A673 (cell line): ENCODE measurements at regions not wholly inside any gene's neighbourhood (a gene's known extent, or its start where the extent isn't known, plus 50 kb on each side); places are given as distances from the start of the nearest gene placed in this dataset.

Experiments
- BruUV-seq: library from RNA; stranded (reverse); fragments of 400-500 nt; replicated peaks from 2 replicates; lab custom pipeline; 2021; lab: Mats Ljungman, UMichigan
- CTCF ChIA-PET: fragments of 300-600 bp; sonication (Branson Sonifier 250); formaldehyde crosslinking; loops from one replicate; lab custom pipeline; 2022; ENCODE audit warnings: antibody characterized with exemption; lab: Charles Lee
- POLR2A ChIA-PET: fragments of 300-600 bp; sonication (Branson Sonifier 250); formaldehyde crosslinking; loops from one replicate; lab custom pipeline; 2022; ENCODE audit warnings: antibody characterized with exemption; ENCODE audit not compliant: low non-redundant PET; lab: Charles Lee
- DNase-seq: peaks from one replicate; pipeline ENCODE4 v3.0.0-alpha.2; 2015; ENCODE audit warnings: low spot score
- H3K27ac ChIP-seq: fragments of 200-600 bp; sonication (generic); 2 replicates; pipeline ENCODE4 v1.5.1; 2016; ENCODE audit warnings: mixed run types, low read depth, mild to moderate bottlenecking, mixed read lengths, antibody characterized with exemption, low read length; ENCODE audit not compliant: poor library complexity, severe bottlenecking
- H3K27me3 ChIP-seq: fragments of 200-600 bp; sonication (generic); replicated peaks from 2 replicates; pipeline ENCODE4 v1.6.1; 2017; ENCODE audit warnings: mixed run types, low read depth, mild to moderate bottlenecking, mixed read lengths, antibody characterized with exemption, low read length; ENCODE audit not compliant: insufficient read depth, poor library complexity
- H3K36me3 ChIP-seq: fragments of 200-600 bp; sonication (generic); 2 replicates; pipeline ENCODE4 v1.6.1; 2016; ENCODE audit warnings: mixed run types, mild to moderate bottlenecking, mixed read lengths, antibody characterized with exemption, low read length; ENCODE audit not compliant: insufficient read depth, poor library complexity, severe bottlenecking
- H3K4me1 ChIP-seq: fragments of 200-600 bp; sonication (generic); 2 replicates; pipeline ENCODE4 v1.6.1; 2017; ENCODE audit warnings: mixed run types, mild to moderate bottlenecking, mixed read lengths, antibody characterized with exemption, low read length; ENCODE audit not compliant: insufficient read depth, poor library complexity, severe bottlenecking
- H3K4me3 ChIP-seq: fragments of 200-600 bp; sonication (generic); 2 replicates; pipeline ENCODE4 v1.5.1; 2016; ENCODE audit warnings: low read depth, mixed run types, mild to moderate bottlenecking, mixed read lengths, low read length; ENCODE audit not compliant: poor library complexity, severe bottlenecking
- H3K9me3 ChIP-seq: fragments of 200-600 bp; sonication (generic); 2 replicates; pipeline ENCODE4 v1.6.1; 2016; ENCODE audit warnings: mixed run types, low read depth, mild to moderate bottlenecking, mixed read lengths, antibody characterized with exemption, low read length; ENCODE audit not compliant: poor library complexity, severe bottlenecking
- CTCF ChIP-seq: fragments of 300-800, 200-600 bp; sonication (generic); conservative IDR thresholded peaks from 2 replicates; pipeline ENCODE4 v1.5.1; 2017; ENCODE audit warnings: low read depth, mild to moderate bottlenecking, antibody characterized with exemption, low read length, moderate library complexity, mixed read lengths
- EZH2 ChIP-seq: fragments of 200-600 bp; sonication (generic); IDR thresholded peaks from 2 replicates; pipeline ENCODE4 v1.6.1; 2017; ENCODE audit warnings: borderline replicate concordance, low read depth, mild to moderate bottlenecking, mixed read lengths, antibody characterized with exemption, low read length; ENCODE audit not compliant: poor library complexity, severe bottlenecking
- intact Hi-C: fragments of 100-400 bp; cut with micrococcal nuclease; formaldehyde crosslinking; loops from one replicate; pipeline ENCODE4 v1.10.0; 2022; ENCODE audit not compliant: unreplicated experiment

GRCh38 chr1:8239306-8240023 lies 78.4 kb upstream of the SLC45A1 start:
- Histone ChIP-seq H3K27me3 (no peaks in the 10 kb centered on the region), H3K36me3 (no peaks in the 10 kb centered on the region), H3K4me1 (no peaks in the 10 kb centered on the region), H3K27ac (no peak overlapping the region), H3K4me3 (no peak overlapping the region), H3K9me3 (no peaks in the 10 kb centered on the region)
- no TSS peak for BruUV-seq
- POLR2A ChIA-PET: no interaction called here
- CTCF ChIA-PET: interaction anchor here (0.7 to 1.1 kb wide), 2 partner anchors 75 to 220 kb away, joined by 3 to 6 read pairs; no protein-coding TSS in a partner anchor
- intact Hi-C loops: loop anchor here (2.0 kb wide), 1 partner anchor 209 kb away; no protein-coding TSS in a partner anchor
- no peak for DNase-seq
- TF ChIP-seq CTCF (no peak), EZH2 (no peak)

- POLR2A ChIA-PET: no interaction called here
- intact Hi-C loops: loop anchor here (2.0 kb wide), 1 partner anchor 208 kb away; no protein-coding TSS in a partner anchor
Observed at GRCh38 chr1:8239039-8239305, 78.9 kb upstream of the SLC45A1 start.

More at GRCh38 chr1:8239039-8239305, 78.9 kb upstream of the SLC45A1 start:
- TF ChIP-seq EZH2 (no peak), CTCF (peak; percentile 46)
- Histone ChIP-seq H3K27me3 (no peaks in the 10 kb centered on the region), H3K4me1 (no peaks in the 10 kb centered on the region), H3K4me3 (no peak overlapping the region), H3K9me3 (no peaks in the 10 kb centered on the region), H3K27ac (no peak overlapping the region), H3K36me3 (no peaks in the 10 kb centered on the region)
- CTCF ChIA-PET: interaction anchor here (0.7 kb wide), 1 partner anchor 220 kb away, joined by 6 read pairs; no protein-coding TSS in a partner anchor
- DNase-seq: peak; percentile 18
- no TSS peak for BruUV-seq
